Caco-2 (cell line): ENCODE measurements at regions not wholly inside any gene's neighbourhood (a gene's known extent, or its start where the extent isn't known, plus 50 kb on each side); places are given as distances from the start of the nearest gene placed in this dataset.

Experiments used
- BruUV-seq: library from RNA; stranded (reverse); fragments of 400-500 nt; replicated peaks from 2 replicates; lab custom pipeline; 2021; lab: Mats Ljungman, UMichigan
- CTCF ChIA-PET: fragments of 300-600 bp; sonication (Branson Sonifier 250); formaldehyde crosslinking; loops from one replicate; lab custom pipeline; 2022; ENCODE audit warnings: antibody characterized with exemption; lab: Charles Lee
- POLR2A ChIA-PET: fragments of 300-600 bp; sonication (Branson Sonifier 250); formaldehyde crosslinking; loops from one replicate; lab custom pipeline; 2022; ENCODE audit warnings: antibody characterized with exemption; lab: Charles Lee
- DNase-seq, 2 experiments: peaks; one replicate each; pipeline versions ENCODE4 v3.0.0 to v3.0.0-alpha.2; 2020 to 2022
- H3K27me3 ChIP-seq: replicated peaks from 2 replicates; pipeline ENCODE4 v1.6.0; 2011; ENCODE audit warnings: low read length; ENCODE audit not compliant: control insufficient read depth, insufficient read depth
- H3K36me3 ChIP-seq: 2 replicates; pipeline ENCODE4 v1.5.1; 2011; ENCODE audit warnings: low read length; ENCODE audit not compliant: control insufficient read depth, insufficient read depth
- H3K4me1 ChIP-seq: fragments of 250-450 bp; sonication (Bioruptor Pico); 2 replicates; pipeline ENCODE4 v1.5.1; 2020; ENCODE audit warnings: mild to moderate bottlenecking
- H3K4me3 ChIP-seq: 2 replicates; pipeline ENCODE4 v1.5.1; 2011; ENCODE audit warnings: low read depth, mild to moderate bottlenecking, control low read depth, low read length
- H3K9me3 ChIP-seq: fragments of 250-450 bp; sonication (Bioruptor Pico); 2 replicates; pipeline ENCODE4 v1.5.1; 2020; ENCODE audit warnings: mild to moderate bottlenecking, moderate library complexity
- H3K27ac Mint-ChIP-seq: one replicate; pipeline ENCODE4 v1.8.0; 2022; ENCODE audit warnings: mixed read lengths; ENCODE audit not compliant: unreplicated experiment
- H3K27me3 Mint-ChIP-seq: one replicate; pipeline ENCODE4 v1.8.0; 2022; ENCODE audit warnings: mixed read lengths; ENCODE audit not compliant: insufficient read depth, unreplicated experiment
- H3K36me3 Mint-ChIP-seq: one replicate; pipeline ENCODE4 v1.8.0; 2022; ENCODE audit warnings: mild to moderate bottlenecking, mixed read lengths; ENCODE audit not compliant: insufficient read depth, unreplicated experiment
- H3K4me1 Mint-ChIP-seq: one replicate; pipeline ENCODE4 v1.8.0; 2022; ENCODE audit warnings: low read depth, mixed read lengths; ENCODE audit not compliant: unreplicated experiment
- H3K4me3 Mint-ChIP-seq: one replicate; pipeline ENCODE4 v1.8.0; 2022; ENCODE audit warnings: mild to moderate bottlenecking, moderate library complexity, mixed read lengths; ENCODE audit not compliant: unreplicated experiment
- H3K9me3 Mint-ChIP-seq: one replicate; pipeline ENCODE4 v1.8.0; 2022; ENCODE audit warnings: mixed read lengths; ENCODE audit not compliant: unreplicated experiment
- intact Hi-C: fragments of 100-400 bp; cut with micrococcal nuclease; formaldehyde crosslinking; loops from one replicate; pipeline ENCODE4 v1.10.0; 2022; ENCODE audit not compliant: unreplicated experiment
- TF ChIP-seq, protein P1 (sequence below), 2 experiments: fragments of 200-600 bp in 1 of 2; IDR thresholded peaks; 1 replicate in 1 of 2; 2 replicates in 1 of 2; pipeline versions ENCODE4 v1.5.1 to v1.8.0; 2011 to 2022; ENCODE audit warnings: antibody characterized with exemption in 1 of 2, control low read depth in 1 of 2, inconsistent platforms in 1 of 2, low read depth in 1 of 2, low read length in 1 of 2, mild to moderate bottlenecking in 1 of 2, moderate library complexity in 1 of 2; ENCODE audit not compliant: insufficient read depth in 1 of 2, severe bottlenecking in 1 of 2, unreplicated experiment in 1 of 2

DNA sequence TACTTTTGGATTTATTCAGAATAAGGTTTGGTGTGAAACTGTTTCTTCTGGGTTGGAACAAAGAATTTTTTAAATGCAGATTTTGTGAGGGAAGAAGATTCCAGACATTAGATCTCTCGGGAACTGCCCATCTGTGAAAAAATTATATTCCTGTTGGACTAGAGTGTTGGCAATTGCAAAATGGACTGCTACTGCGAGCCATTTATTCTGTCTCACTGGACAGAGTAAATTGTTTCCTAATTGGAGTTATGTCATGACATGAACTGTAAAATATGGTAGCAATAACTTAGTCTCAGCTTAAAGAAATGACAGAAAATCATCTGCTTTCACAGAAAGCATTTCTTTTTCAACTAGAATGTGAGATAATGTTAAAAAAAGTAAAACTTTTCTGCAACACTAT, 86.0 kb upstream of the MYCBP2 start:
- no peaks in the 10 kb centered on the region for H3K9me3 Mint-ChIP-seq
- H3K27me3 ChIP-seq = no peaks in the 10 kb centered on the region

DNA sequence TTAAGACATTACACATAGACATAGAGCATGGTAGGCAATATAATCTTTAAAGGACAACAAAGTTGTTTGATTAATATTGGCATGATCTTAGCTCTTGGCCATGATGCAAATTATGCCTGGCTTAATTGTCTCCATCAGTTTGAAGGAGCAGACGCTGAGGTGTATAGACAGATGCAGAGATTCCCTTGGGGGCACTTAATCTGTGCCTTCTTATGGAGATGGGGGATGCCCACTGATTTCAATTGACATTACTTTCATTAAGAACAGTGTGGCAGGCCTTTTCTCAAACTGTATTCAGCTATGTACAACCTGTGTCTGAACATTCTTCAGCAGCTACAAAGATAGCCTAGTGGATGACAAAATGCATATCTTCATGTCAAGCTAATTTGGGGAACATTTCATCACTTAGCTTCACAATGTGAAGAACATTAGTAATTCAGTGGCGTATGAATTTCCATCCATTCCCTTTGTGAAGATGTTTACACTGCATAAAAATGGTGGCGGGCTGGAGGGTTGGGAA, 85.3 kb upstream of the MYCBP2 start:
- Mint-ChIP-seq H3K9me3 (no peaks in the 10 kb centered on the region), H3K4me3 (no peak overlapping the region), H3K4me1 (peaks cover 7% of the 10 kb centered on the region), H3K36me3 (no peaks in the 10 kb centered on the region), H3K27ac (no peak overlapping the region), H3K27me3 (no peaks in the 10 kb centered on the region)
- Histone ChIP-seq H3K27me3 (no peaks in the 10 kb centered on the region), H3K36me3 (no peaks in the 10 kb centered on the region), H3K4me1 (no peaks in the 10 kb centered on the region), H3K4me3 (no peak overlapping the region), H3K9me3 (no peaks in the 10 kb centered on the region)
- CTCF ChIA-PET = no interaction called here
- DNase-seq = no peak
- TF ChIP-seq, protein P1, sequence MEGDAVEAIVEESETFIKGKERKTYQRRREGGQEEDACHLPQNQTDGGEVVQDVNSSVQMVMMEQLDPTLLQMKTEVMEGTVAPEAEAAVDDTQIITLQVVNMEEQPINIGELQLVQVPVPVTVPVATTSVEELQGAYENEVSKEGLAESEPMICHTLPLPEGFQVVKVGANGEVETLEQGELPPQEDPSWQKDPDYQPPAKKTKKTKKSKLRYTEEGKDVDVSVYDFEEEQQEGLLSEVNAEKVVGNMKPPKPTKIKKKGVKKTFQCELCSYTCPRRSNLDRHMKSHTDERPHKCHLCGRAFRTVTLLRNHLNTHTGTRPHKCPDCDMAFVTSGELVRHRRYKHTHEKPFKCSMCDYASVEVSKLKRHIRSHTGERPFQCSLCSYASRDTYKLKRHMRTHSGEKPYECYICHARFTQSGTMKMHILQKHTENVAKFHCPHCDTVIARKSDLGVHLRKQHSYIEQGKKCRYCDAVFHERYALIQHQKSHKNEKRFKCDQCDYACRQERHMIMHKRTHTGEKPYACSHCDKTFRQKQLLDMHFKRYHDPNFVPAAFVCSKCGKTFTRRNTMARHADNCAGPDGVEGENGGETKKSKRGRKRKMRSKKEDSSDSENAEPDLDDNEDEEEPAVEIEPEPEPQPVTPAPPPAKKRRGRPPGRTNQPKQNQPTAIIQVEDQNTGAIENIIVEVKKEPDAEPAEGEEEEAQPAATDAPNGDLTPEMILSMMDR (IDR thresholded peaks at IDR 0.05; ENCODE audit: insufficient read depth in 1 of 2, low read depth in 1 of 2, low read length in 1 of 2, severe bottlenecking in 1 of 2, unreplicated experiment in 1 of 2) = no peak
- no TSS peak for BruUV-seq
- intact Hi-C loops = no loop called here
- POLR2A ChIA-PET = no interaction called here

More for the DNA sequence above, 86.0 kb upstream of the MYCBP2 start:
- peaks cover 7% of the 10 kb centered on the region for H3K4me1 Mint-ChIP-seq
- H3K27ac Mint-ChIP-seq = no peak overlapping the region
- no peaks in the 10 kb centered on the region for H3K4me1 ChIP-seq
- H3K4me3 ChIP-seq = no peak overlapping the region
- H3K27me3 Mint-ChIP-seq = no peaks in the 10 kb centered on the region
- H3K36me3 Mint-ChIP-seq = no peaks in the 10 kb centered on the region
- ChIA-PET POLR2A (no interaction called here), CTCF (no interaction called here)
- no peak for DNase-seq
- no peak overlapping the region for H3K4me3 Mint-ChIP-seq
- H3K9me3 ChIP-seq = no peaks in the 10 kb centered on the region
- BruUV-seq = no TSS peak
- H3K36me3 ChIP-seq = no peaks in the 10 kb centered on the region
- intact Hi-C loops = no loop called here
- TF ChIP-seq, protein P1 (IDR thresholded peaks at IDR 0.05; ENCODE audit: insufficient read depth in 1 of 2, low read depth in 1 of 2, low read length in 1 of 2, severe bottlenecking in 1 of 2, unreplicated experiment in 1 of 2) = no peak

DNA sequence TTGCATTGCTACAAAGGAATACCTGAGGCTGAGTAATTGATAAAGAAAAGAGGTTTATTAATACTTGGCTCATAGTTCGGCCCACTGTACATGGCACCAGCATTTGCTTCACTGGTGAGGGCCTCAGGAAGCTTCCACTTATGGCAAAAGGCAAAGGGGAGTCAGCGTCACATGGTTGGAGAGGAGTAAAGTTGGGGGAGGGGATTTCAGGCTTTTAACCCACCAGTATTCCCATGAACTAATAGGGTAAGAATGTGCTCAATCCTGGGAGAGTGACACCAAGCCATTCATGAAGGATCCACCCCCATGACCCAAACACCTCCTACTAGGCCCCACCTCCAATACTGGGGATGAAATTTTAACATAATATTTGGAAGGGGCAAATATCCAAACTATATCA, 82.5 kb upstream of the MYCBP2 start:
- Histone ChIP-seq H3K9me3 (no peaks in the 10 kb centered on the region), H3K4me3 (no peak overlapping the region), H3K4me1 (no peaks in the 10 kb centered on the region), H3K27me3 (no peaks in the 10 kb centered on the region), H3K36me3 (no peaks in the 10 kb centered on the region)
- H3K27me3 Mint-ChIP-seq = no peaks in the 10 kb centered on the region
- no peak overlapping the region for H3K27ac Mint-ChIP-seq
- no TSS peak for BruUV-seq
- peaks cover 7% of the 10 kb centered on the region for H3K4me1 Mint-ChIP-seq
- ChIA-PET POLR2A (no interaction called here), CTCF (no interaction called here)
- intact Hi-C loops = no loop called here
- no peak overlapping the region for H3K4me3 Mint-ChIP-seq
- TF ChIP-seq, protein P1 (IDR thresholded peaks at IDR 0.05; ENCODE audit: insufficient read depth in 1 of 2, low read depth in 1 of 2, low read length in 1 of 2, severe bottlenecking in 1 of 2, unreplicated experiment in 1 of 2) = no peak
- no peak for DNase-seq
- H3K36me3 Mint-ChIP-seq = no peaks in the 10 kb centered on the region
- no peaks in the 10 kb centered on the region for H3K9me3 Mint-ChIP-seq
